Type B pancreatic cell (in vitro differentiated cells): ENCODE measurements at regions not wholly inside any gene's neighbourhood (a gene's known extent, or its start where the extent isn't known, plus 50 kb on each side); places are given as distances from the start of the nearest gene placed in this dataset.
A peak's percentile ranks its signal among the peaks of the same experiment; 100 is the strongest.

Source experiments
- DNase-seq: peaks from one replicate; pipeline ENCODE4 v3.0.0; 2021; ENCODE audit warnings: mixed read lengths; ENCODE audit not compliant: unreplicated experiment; ENCODE audit errors: extremely low spot score
- H3K27ac Mint-ChIP-seq: 2 replicates; pipeline ENCODE4 v1.8.0; 2021; ENCODE audit warnings: mild to moderate bottlenecking, mixed read lengths
- H3K27me3 Mint-ChIP-seq: 2 replicates; pipeline ENCODE4 v1.8.0; 2021; ENCODE audit warnings: mixed read lengths
- H3K36me3 Mint-ChIP-seq: 2 replicates; pipeline ENCODE4 v1.8.0; 2021; ENCODE audit warnings: mixed read lengths
- H3K4me1 Mint-ChIP-seq: one replicate; pipeline ENCODE4 v1.8.0; 2021; ENCODE audit warnings: mixed read lengths; ENCODE audit not compliant: unreplicated experiment
- H3K4me3 Mint-ChIP-seq: 2 replicates; pipeline ENCODE4 v1.8.0; 2021; ENCODE audit warnings: mild to moderate bottlenecking, mixed read lengths
- H3K9me3 Mint-ChIP-seq: 2 replicates; pipeline ENCODE4 v1.8.0; 2021; ENCODE audit warnings: mixed read lengths
- TF ChIP-seq, protein P1 (sequence below): fragments of 200-600 bp; sonication (generic); conservative IDR thresholded peaks from 2 replicates; pipeline ENCODE4 v1.5.0; 2021; ENCODE audit warnings: antibody characterized with exemption, mild to moderate bottlenecking

DNA sequence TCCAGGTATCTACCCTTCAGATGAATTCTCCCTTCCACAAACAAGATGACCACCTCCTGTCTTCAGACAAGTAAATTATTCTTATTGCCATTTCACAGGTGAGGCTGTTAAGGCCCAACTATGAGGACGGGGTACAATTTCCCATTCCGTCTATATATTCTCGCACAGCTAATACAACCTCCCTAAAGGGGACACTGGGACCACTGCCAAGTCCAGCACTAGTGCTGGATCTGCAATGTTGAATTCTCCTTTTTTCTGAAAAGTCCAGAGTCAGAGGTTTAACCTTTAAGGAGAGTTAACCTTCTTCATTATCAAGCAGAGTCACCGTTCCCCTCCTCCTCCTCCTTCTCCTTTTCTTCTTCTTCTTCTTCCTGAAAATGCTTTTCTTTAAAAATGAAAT lies 130.4 kb upstream of the PARP11 start:
- Mint-ChIP-seq H3K9me3 (peaks cover 10% of the 10 kb centered on the region), H3K36me3 (peaks cover 4% of the 10 kb centered on the region), H3K27ac (peak overlapping the region; percentile 57), H3K4me3 (no peak overlapping the region), H3K4me1 (peaks cover 8% of the 10 kb centered on the region), H3K27me3 (no peaks in the 10 kb centered on the region)
- TF ChIP-seq, protein P1, sequence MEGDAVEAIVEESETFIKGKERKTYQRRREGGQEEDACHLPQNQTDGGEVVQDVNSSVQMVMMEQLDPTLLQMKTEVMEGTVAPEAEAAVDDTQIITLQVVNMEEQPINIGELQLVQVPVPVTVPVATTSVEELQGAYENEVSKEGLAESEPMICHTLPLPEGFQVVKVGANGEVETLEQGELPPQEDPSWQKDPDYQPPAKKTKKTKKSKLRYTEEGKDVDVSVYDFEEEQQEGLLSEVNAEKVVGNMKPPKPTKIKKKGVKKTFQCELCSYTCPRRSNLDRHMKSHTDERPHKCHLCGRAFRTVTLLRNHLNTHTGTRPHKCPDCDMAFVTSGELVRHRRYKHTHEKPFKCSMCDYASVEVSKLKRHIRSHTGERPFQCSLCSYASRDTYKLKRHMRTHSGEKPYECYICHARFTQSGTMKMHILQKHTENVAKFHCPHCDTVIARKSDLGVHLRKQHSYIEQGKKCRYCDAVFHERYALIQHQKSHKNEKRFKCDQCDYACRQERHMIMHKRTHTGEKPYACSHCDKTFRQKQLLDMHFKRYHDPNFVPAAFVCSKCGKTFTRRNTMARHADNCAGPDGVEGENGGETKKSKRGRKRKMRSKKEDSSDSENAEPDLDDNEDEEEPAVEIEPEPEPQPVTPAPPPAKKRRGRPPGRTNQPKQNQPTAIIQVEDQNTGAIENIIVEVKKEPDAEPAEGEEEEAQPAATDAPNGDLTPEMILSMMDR, result no peak
- no peak for DNase-seq

DNA sequence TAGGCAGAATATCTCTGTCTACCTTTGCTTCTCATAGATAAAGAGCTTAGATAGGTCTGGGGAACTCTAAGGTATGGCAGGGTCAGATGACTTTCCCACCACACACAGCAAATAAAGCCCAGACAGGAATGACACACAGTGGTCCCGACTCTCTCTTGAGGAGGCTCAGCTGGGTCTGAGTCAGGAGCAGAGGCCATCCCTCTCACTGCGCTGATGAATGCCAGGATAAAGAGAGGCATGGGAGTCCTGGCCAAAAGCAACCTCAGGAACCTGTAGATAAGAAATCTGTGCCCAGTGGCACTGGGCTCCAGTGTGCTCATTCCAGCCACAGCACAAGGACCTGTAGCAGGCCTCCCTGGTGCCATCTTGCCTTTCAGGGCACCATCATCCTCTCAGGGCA lies 129.4 kb upstream of the PARP11 start:
- TF ChIP-seq, protein P1, result no peak
- Mint-ChIP-seq H3K4me3 (no peak overlapping the region), H3K9me3 (peaks cover 10% of the 10 kb centered on the region), H3K4me1 (peaks cover 8% of the 10 kb centered on the region), H3K36me3 (peaks cover 4% of the 10 kb centered on the region), H3K27ac (no peak overlapping the region), H3K27me3 (no peaks in the 10 kb centered on the region)
- DNase-seq, result no peak

DNA sequence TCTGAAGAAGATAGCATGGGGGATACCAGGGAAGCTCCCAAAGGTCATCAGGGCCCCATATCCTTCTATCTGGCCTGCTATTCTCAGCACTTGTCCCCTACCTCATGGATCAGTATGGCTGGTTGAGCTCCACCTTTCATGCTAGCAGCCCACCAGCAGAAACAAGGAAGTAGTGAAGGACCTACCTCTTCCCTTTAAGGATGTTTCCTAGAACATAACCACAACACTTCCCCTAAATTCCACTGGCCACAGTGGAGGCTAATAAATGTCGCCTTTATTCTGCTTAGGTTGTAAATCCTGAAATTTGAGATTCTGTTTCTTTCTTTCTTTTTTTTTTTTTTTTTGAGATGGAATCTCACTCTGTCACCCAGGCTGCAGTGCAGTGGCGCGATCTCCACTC lies 128.6 kb upstream of the PARP11 start:
- no peak overlapping the region for H3K4me3 Mint-ChIP-seq
- H3K36me3 Mint-ChIP-seq, result no peaks in the 10 kb centered on the region
- H3K4me1 Mint-ChIP-seq, result peaks cover 8% of the 10 kb centered on the region
- peaks cover 10% of the 10 kb centered on the region for H3K9me3 Mint-ChIP-seq
- TF ChIP-seq, protein P1, result no peak
- peak overlapping the region; percentile 69 for H3K27ac Mint-ChIP-seq
- no peaks in the 10 kb centered on the region for H3K27me3 Mint-ChIP-seq
- no peak for DNase-seq

DNA sequence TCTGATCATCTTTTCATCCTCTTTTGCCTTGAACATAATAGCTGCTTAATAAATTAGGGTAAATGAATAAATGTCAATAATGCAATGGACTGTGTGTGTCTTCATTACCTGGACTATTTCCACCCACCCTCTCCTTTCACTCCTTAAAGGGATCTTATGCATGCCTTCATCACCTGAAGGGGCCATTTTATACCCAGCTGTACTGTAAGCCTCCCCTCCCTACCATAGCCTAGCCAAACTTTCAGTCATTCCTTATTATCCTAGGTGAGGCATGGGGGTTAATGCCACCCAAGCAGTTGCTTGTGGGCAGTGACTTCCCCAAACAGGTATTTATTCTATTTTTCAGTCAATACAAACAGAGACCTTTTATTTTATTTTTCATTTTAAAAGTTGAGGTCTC lies 127.8 kb upstream of the PARP11 start:
- H3K4me1 Mint-ChIP-seq, result peaks cover 8% of the 10 kb centered on the region
- TF ChIP-seq, protein P1, result no peak
- peaks cover 10% of the 10 kb centered on the region for H3K9me3 Mint-ChIP-seq
- no peaks in the 10 kb centered on the region for H3K27me3 Mint-ChIP-seq
- H3K4me3 Mint-ChIP-seq, result no peak overlapping the region
- no peak for DNase-seq
- H3K27ac Mint-ChIP-seq, result peak overlapping the region; percentile 98
- H3K36me3 Mint-ChIP-seq, result no peaks in the 10 kb centered on the region

DNA sequence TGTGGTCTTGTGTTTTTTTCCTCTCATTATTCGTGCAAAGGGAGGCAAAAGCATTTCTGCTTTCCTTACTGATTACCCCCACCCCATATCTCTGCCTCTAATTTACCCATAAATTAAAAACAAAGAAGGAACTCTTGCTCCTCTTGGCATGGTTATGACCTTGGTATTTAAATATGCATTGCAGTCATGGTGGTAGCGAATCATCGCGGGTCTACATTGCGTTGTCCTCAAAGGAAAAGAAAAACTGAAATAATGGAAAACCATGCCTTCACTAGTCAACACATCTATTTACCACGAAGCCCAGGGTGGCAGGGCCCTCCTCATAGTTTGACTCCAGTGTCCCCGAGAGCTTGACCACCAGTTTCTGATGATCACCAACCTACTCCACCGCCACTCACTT lies 126.7 kb upstream of the PARP11 start:
- no peaks in the 10 kb centered on the region for H3K36me3 Mint-ChIP-seq
- H3K4me3 Mint-ChIP-seq, result peak overlapping the region; percentile 62
- TF ChIP-seq, protein P1, result no peak
- peaks cover 8% of the 10 kb centered on the region for H3K4me1 Mint-ChIP-seq
- peaks cover 6% of the 10 kb centered on the region for H3K27me3 Mint-ChIP-seq
- H3K9me3 Mint-ChIP-seq, result peaks cover 10% of the 10 kb centered on the region
- peak overlapping the region; percentile 98 for H3K27ac Mint-ChIP-seq
- DNase-seq, result no peak
